ENCODE measurements at regions not wholly inside any gene's neighbourhood (a gene's known extent, or its start where the extent isn't known, plus 50 kb on each side); places are given as distances from the start of the nearest gene placed in this dataset.

DNA sequence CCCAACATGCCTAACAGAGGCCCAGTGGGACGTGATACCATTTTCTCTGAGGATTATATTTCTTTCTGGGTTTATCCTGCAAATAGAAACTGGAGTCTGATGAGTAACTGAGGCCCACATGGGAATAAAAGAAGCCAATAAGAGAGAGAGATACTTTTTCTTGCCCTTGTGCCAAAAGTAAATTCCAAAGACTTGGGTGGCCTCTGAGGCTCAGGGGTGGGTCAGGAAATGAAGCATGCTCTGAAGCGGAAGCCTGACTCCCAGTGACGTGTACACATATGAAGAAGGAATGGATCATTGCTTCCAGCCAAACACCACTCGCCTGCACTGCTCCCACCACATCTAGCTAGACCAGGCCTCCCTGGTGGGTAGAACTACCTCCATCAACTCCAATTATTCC is 273.6 kb upstream of the NCKAP5 start:
- TF ChIP-seq, protein P1, sequence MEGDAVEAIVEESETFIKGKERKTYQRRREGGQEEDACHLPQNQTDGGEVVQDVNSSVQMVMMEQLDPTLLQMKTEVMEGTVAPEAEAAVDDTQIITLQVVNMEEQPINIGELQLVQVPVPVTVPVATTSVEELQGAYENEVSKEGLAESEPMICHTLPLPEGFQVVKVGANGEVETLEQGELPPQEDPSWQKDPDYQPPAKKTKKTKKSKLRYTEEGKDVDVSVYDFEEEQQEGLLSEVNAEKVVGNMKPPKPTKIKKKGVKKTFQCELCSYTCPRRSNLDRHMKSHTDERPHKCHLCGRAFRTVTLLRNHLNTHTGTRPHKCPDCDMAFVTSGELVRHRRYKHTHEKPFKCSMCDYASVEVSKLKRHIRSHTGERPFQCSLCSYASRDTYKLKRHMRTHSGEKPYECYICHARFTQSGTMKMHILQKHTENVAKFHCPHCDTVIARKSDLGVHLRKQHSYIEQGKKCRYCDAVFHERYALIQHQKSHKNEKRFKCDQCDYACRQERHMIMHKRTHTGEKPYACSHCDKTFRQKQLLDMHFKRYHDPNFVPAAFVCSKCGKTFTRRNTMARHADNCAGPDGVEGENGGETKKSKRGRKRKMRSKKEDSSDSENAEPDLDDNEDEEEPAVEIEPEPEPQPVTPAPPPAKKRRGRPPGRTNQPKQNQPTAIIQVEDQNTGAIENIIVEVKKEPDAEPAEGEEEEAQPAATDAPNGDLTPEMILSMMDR (IDR thresholded peaks at IDR 0.05; ENCODE audit: low read depth, low read length, poor library complexity, severe bottlenecking): no peak
- no peak for TF ChIP-seq EZH2phosphoT487 (IDR thresholded peaks at IDR 0.05; ENCODE audit: borderline replicate concordance, low read length)

Data from DOHH2 (cell line).